ENCODE measurements at regions not wholly inside any gene's neighbourhood (a gene's known extent, or its start where the extent isn't known, plus 50 kb on each side); places are given as distances from the start of the nearest gene placed in this dataset.
"Not testable (repeated sequence)": the region's sequence is repeated elsewhere in the genome, so short reads cannot be mapped to it uniquely, and the experiment has no call there.

DNA sequence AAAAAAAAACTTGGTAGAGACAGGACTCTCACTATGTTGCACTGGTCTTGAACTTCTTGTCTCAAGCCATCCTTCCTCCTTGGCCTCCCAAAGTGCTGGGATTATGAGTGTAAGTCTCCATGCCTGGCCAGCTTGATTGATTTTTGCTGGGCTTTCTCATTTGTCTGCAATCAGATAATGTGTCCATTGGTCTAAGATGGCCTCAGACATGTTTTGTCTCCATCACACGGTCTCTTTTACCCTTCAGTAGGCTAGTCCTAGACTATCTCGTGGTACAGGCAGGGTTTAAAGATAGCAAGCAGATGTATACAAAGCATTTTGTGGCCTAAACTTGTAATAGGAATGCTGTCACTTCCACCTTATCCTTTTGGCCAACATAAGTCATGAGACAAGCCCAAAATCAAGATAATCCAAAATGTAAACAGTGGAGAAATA, 289.1 kb downstream of the TFAP2B start:
- intact Hi-C loops (cut with micrococcal nuclease) = no loop called here
- ATAC-seq (no peak), DNase-seq (no peak)

DNA sequence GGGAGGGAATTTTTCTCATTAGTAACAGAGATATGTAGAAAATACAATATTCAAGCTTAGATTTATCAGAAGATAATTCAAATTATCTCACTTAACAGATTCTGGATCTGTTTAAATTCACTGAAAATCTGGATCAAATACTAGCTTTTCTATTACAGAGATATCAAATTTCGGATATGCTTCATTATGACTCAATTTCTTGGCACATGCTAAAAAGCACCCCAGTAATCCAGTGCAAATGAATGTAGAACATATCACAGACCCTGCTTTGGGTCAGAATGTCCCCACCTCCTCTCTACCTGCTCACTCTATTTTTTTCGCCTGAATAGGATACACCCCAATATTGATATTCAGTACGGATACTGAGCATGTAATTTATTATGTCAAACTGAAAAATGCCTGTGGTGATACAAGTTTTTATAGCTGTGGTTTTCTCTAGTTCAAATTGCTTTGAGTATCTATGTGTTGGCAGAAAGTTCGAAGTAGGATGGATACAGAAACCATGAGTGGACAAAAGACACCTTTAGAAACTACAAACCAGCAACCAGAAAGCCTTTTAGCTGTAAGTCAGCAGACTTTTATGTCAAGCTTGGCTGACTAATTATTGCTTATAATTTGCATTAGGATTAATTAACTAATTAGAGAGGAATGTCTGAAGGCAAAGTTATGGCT, 290.0 kb downstream of the TFAP2B start:
- ATAC-seq = no peak
- intact Hi-C loops (cut with micrococcal nuclease) = no loop called here
- no peak for DNase-seq

DNA sequence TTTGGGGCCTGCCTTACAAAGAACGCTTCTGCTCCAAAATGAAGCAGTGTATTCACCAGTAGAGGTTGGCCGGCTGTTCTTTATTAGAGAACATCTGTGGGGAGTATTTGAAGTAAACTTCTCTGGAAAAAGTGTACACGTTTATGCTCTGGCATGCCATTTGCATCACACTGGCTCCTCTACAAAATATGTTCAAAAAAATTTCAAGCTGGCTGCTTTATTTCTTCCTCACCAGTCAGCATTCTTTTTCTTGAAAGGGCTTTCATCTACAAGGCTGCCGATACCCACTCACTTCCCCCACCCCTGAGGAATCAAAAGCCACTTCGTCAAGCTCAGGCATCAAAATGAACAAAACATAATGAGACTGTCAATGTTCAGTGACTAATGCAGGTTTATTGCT, 294.1 kb downstream of the TFAP2B start:
- intact Hi-C loops (cut with micrococcal nuclease) = no loop called here
- ATAC-seq (no peak), DNase-seq (no peak)

DNA sequence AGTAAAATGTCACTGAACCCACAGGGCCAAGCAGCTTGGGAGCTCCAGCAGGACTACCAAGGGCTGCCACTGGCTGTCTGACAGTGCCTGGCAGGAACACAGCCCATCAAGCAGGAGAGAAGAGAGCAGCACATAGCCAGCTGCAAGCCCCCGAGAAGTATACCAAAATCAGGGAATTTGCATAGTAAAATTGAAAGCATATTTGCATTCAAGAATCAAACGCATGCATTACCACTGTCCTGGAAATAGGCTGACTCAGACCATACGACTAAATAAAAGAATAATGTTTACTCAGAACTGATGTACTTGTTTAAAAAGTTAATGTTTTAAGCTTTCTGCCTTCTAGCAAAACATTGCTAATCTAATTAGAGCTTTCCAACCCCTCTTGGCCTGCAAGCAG, 298.1 kb downstream of the TFAP2B start:
- intact Hi-C loops (cut with micrococcal nuclease) = no loop called here
- no peak for ATAC-seq
- DNase-seq = no peak

DNA sequence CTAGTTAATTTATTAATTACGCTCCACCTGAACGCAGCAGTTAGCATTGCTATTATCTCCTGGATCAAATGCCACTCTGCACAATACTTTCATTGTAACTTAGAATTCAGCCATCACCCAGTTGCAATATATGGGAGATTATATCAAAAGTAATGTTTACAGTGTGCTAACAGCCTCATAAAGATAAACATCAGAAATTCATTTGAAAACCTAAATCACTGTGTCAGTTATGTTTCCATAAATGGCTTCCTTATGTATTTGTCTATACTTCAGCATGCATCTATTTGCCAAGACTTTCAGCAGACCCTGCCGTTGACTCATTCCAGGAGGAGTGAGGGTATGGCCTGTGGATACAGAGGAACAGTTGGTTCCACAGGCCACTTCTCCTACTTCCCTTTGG, 300.1 kb downstream of the TFAP2B start:
- intact Hi-C loops (cut with micrococcal nuclease) = no loop called here
- DNase-seq = no peak
- no peak for ATAC-seq

DNA sequence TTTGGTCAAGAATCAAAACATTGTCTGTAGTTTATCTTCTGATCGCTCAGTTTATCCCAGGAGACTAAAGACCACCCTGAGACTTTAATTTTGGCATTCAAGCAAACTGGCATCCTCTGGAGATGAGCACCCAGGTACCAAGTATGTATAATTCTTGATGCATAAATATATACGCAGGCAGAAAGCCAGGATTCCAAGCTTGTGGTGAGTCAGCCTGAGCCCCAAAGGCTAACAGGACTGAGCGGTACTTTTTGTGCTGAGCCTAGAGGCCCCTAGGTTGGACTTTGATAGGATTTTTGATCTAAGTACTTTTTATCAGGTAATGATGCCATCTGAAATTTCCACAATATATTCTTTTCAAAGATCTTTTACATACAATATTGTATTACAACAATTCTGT, 301.3 kb downstream of the TFAP2B start:
- intact Hi-C loops (cut with micrococcal nuclease) = no loop called here
- DNase-seq = no peak

DNA sequence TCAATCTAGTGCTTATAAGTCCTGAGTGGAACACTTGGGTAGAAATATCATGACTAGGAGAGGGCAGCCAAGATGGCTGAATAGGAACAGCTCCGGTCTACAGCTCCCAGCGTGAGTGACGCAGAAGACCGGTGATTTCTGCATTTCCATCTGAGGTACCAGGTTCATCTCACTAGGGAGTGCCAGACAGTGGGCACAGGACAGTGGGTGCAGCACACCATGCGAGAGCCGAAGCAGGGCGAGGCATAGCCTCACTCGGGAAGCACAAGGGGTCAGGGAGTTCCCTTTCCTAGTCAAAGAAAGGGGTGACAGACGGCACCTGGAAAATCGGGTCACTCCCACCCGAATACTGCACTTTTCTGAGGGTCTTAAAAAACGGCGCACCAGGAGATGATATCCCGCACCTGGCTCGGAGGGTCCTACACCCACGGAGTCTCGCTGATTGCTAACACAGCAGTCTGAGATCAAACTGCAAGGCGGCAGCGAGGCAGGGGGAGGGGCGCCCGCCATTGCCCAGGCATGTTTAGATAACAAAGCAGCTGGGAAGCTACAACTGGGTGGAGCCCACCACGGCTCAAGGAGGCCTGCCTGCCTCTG, 302.8 kb downstream of the TFAP2B start:
- intact Hi-C loops (cut with micrococcal nuclease); ATAC-seq; DNase-seq: not testable (repeated sequence)

More for the DNA sequence above, 301.3 kb downstream of the TFAP2B start:
- ATAC-seq = no peak

DNA sequence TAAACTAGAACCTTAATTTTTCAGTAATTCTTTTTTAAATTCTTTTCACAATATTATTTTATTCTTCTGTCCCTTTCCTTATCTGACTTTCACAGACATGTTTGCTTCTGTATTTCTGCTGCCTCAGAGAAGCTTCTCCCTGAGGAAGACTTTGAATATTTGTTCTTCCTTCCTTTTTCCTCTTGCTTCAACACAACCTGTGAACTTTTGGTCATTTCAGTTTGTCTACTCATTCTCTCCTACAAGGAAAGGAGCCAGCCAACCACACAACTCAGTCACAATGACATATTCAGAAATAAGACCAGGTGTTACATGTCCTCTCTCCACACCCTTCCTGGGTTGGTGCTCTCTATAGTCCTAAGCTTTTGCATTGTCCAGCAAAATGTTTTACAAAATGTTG, 310.4 kb downstream of the TFAP2B start:
- no peak for DNase-seq
- intact Hi-C loops (cut with micrococcal nuclease) = no loop called here
- ATAC-seq = no peak

DNA sequence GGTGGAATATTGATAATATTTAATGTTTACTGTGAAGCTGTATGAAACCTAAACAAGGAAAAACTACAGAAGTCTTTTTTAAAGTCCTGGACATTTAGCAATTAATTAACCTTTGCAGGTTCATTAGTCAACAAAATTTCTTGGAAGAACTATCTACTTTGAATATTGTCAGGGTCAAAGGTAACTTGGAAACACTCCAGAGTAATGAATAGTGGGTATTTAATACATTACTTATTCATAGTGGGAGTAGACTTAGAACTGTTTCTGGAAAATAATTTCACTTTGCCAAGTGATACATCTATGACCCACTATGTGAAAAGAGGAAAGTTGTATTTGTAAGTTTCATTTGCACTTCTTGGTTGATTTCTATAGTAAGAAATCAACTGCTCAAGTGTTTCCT, 319.1 kb downstream of the TFAP2B start:
- ATAC-seq = no peak
- no peak for DNase-seq
- intact Hi-C loops (cut with micrococcal nuclease) = no loop called here

DNA sequence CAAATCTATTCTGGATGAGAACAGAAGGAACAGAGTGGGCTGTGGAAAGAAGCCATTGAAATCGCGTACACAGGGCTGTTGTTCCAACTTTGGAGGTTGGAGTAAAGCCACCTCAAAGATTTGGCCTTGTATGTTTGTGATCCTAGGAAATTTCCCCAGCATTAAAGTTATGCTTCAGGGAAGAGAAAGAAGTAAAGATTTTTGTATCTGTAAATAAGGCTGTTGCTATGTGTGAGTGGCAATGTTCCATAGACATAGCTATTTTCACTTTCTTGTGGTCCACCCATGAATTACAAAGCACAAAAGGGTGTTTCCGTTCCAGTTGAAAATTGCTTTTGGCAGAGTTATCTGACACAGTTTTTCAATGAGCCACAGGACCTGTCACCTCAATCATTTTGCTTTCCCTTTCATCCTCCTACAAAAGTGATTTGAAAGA, 321.3 kb downstream of the TFAP2B start:
- DNase-seq = no peak
- ATAC-seq = no peak
- intact Hi-C loops (cut with micrococcal nuclease) = no loop called here

DNA sequence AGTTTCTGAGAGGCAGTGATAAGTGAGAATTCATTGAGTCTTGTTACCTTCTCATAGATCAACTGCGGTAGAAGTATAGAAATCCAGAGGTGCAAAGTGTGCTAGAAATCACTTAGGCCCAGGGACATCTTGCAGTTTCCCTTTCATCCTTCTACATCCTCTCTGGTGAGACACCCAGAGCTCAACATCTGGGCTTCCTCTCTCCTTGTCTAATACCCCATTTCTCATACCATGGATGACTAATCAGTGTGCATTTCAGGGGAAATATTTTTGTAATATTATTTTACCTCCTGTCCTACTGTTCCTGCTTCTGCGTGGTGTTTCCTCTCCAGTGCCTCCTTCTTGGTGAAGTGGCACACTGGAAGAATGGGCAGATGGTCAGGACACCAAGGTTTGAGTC, 322.4 kb downstream of the TFAP2B start:
- intact Hi-C loops (cut with micrococcal nuclease) = no loop called here
- no peak for DNase-seq
- ATAC-seq = no peak

DNA sequence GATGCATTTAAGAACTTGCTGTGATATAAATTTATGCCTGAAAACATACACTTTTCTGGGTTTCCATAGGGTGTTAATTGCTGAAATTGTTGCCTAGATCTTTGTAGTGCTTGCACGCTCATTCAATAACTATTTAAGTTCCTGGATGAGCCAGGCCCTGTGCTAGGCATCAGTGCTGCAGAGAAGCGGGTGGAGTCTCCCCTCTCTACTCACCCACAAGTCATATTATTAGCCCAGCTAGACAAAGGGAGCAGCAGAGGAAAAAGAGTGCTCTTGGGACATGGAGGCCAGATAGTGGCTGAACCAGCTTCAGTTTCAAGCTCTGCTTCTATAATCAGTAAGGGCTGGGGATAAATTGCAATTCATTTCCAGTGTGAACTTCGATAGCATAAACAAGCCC, 329.1 kb downstream of the TFAP2B start:
- ATAC-seq (no peak), DNase-seq (no peak)
- intact Hi-C loops (cut with micrococcal nuclease) = no loop called here

DNA sequence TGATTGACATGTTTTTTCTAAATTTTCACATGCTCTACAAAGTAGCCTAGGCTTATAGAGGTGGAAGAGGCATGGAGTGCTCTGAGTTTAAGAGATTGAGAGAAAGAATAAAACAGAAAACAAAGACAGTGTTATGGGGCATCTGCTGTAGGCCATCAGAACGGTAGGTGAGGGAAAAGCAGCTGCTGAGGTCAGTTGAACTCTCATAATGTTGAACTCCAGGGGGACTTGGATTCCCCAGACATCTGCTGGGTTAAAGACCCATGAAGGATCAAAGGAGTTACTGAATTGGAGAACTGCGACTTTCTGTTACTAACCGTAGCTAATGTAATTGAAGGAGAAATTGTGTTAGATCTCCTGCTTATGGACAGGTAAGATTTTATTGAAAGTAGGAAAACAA, 333.9 kb downstream of the TFAP2B start:
- intact Hi-C loops (cut with micrococcal nuclease) = no loop called here
- ATAC-seq (no peak), DNase-seq (no peak)

DNA sequence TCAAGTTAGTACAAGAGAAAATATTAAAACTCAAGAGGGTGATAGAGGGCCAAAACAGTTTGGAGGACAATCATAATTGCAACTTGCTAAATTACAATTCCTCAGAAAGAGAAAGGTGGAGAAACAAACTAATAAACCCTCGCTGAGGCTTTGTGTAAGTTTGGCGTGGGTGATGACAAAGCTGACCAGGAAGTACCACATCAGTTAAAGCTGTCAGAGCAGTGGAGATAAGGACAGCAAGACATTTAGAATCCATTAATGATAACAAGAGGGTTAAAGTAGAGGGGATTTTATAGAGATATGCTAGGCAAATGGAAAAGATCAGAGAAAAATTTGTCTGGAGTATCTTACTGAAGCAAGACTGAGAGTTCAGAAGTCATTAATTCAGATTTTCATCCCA, 334.4 kb downstream of the TFAP2B start:
- no peak for DNase-seq
- intact Hi-C loops (cut with micrococcal nuclease) = no loop called here
- ATAC-seq = no peak

DNA sequence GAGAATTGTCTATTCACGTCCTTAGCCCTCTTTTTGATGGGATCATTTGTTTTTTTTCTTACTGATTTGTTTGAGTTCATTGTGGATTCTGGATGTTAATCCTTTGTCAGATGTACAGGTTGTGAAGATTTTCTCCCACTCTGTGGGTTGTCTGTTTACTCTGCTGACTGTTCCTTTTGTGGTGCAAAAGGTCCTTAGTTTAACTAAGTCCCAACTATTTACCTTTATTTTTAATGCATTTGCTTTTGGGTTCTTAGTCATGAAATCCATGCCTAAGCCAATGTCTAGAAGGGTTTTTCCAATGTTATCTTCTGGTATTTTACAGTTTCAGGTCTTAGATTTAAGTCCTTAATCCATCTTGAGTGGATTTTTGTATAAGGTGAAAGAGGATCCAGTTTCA, 336.3 kb downstream of the TFAP2B start:
- DNase-seq; ATAC-seq; intact Hi-C loops (cut with micrococcal nuclease): not testable (repeated sequence)

DNA sequence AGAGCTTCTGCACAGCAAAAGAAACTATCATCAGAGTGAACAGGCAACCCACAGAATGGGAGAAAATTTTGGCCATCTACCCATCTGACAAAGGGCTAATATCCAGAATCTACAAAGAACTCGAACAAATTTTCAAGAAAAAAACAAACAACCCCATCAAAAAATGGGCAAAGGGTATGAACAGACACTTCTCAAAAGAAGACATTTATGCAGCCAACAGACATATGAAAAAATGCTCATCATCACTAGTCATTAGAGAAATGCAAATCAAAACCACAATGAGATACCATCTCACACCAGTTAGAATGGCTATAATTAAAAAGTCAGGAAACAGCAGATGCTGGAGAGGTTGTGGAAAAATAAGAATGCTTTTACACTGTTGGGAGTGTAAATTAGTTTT, 340.6 kb downstream of the TFAP2B start:
- ATAC-seq; intact Hi-C loops (cut with micrococcal nuclease); DNase-seq: not testable (repeated sequence)

DNA sequence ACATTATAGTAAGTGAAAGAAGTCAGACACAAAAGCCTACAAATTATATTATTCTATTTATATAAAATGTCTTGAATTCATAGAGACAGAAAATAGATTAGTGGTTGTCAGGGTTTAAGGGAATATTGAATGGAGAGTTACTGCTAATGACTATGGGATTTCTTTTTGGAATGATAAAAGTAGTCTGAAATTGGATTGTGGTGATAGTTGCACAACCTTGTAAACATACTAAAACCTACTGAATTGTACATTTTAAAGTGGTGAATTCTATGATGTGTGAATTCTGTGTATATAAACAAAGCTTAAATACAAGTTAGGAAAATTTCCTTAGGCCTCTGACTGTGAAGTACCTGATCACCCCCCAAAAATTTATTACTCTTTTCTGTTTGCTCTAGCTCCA, 343.1 kb downstream of the TFAP2B start:
- ATAC-seq = no peak
- intact Hi-C loops (cut with micrococcal nuclease) = no loop called here
- no peak for DNase-seq

DNA sequence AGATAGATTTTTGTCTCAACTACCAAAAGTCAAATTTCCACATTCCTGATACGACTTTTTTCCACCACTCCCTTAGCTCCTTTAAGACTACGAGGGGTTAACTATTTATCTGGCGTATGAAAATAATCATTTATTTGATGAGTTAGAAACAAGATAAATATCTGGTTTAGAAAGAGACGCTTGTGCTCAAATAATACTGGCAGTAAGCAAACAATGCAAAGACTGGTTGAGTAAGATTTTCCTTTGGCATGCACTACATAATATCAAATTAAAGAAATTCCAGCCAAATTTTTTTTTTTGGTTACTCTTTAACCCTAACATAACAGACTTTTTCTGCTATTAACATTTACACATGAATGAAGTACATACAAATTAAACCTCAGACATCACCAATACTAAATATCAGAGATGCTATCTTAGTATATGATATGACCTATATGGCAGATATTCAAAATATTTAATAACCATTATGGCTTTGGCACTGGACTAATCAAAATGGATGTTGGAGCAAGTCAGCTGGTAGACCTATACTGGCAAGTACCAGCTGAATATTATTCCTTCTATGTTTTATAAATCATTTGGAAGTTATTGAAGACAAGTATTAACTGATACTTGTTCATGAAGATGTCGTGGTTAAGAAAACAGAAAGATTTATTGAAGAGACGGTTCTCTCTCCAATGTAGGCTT, 345.3 kb downstream of the TFAP2B start:
- DNase-seq = no peak
- no peak for ATAC-seq
- intact Hi-C loops (cut with micrococcal nuclease) = no loop called here

DNA sequence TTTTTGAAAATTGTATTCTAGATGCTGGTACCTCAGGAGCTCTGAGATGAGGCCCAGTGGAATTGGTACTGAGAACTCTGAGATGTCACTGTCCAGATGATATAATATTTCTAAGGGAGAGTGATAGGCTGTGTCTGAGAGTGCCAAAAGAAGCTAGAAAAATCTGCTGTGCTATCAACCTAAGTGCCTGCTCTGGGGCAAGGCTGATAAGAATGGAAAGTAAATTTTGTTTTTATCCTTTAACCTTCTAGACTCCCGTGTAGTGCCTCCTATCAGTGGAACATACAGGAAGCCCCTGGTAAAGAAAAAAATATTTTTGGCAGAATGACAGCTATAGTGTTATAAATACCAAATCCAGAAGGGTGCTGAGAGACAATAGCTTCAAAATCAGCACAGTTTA, 348.2 kb downstream of the TFAP2B start:
- intact Hi-C loops (cut with micrococcal nuclease) = no loop called here
- DNase-seq = no peak
- no peak for ATAC-seq

DNA sequence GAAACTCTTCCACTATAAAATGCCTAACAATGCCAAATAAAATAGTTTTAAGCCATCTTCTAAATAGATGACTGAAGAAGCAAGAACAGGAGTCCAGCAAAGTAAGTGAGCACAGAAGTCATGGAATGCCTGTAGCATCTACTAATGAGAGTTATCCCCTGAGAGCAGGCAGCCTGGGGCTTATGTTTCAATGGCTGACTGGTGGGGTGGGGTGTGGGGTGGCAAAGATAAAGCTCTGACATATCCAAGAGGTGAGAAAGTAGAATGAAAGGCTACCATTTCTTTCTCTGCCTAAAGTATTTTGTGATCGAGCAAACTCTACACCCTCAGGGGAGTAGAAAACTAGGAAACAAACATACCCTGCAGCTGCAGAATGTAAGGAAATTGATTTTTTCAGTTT, 348.8 kb downstream of the TFAP2B start:
- DNase-seq = no peak
- no peak for ATAC-seq
- intact Hi-C loops (cut with micrococcal nuclease) = no loop called here

DNA sequence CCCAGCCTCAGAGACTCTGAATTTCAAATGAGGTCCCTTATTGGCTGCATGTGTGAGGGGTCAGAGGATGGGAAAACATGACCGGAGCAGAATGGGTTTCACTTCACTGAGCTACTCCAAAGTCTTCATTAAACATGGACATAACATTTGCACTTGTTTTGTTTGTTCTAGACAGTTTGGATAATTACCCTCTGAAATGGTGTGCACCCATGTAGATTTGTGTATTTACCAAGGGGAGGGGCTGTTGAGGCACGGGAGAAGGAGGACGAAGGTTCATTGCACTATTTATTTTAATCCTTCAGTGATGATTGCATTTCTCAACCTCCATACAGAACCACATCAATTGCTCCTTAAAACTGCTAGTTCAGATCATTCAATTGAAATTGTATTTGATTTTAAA, 364.2 kb downstream of the TFAP2B start:
- DNase-seq (no peak), ATAC-seq (no peak)
- intact Hi-C loops (cut with micrococcal nuclease) = no loop called here

All from left ventricle myocardium superior (tissue), 1 donor.